Heart left ventricle (tissue), 13 donors: ENCODE measurements at regions not wholly inside any gene's neighbourhood (a gene's known extent, or its start where the extent isn't known, plus 50 kb on each side); places are given as distances from the start of the nearest gene placed in this dataset.

Source experiments
- POLR2A ChIP-seq, 2 donors: fragments of 450-650 bp; IDR thresholded peaks; one replicate each; pipeline ENCODE4 v1.6.1; 2017; ENCODE audit warnings: antibody characterized with exemption in 2 of 2, mild to moderate bottlenecking in 2 of 2, moderate library complexity in 2 of 2
- TF ChIP-seq, protein P1 (sequence below), 12 donors: fragments of 200-600 bp; sonication (generic) in 4 of 12; IDR thresholded peaks; one replicate each; pipeline versions ENCODE4 v1.5.0 to v1.8.0; 2018 to 2022; ENCODE audit warnings: antibody characterized with exemption in 12 of 12, mild to moderate bottlenecking in 5 of 12
- donor health status: ischemic (EF 13 %, LVEDD 7.1; RV severe dilation, severe dysfunction).
- donor health status: DM: no; HTN: yes; CAD: no.
- donor health status: DM: no; HTN: no; CAD: no.
- donor health status: ischemic (EF 25% LVEDD 6.9; RV normal size, moderate dysfunction).
- donor health status: ischemic (EF 25% LVEDD 5.7; RV mildly dilated, moderate dysfunction).
- donor health status: ischemic (EF 35%, LVEDD 5.7; RV mildly dilated, moderate dysfunction).
- donor health status: nonischemic (EF 11% LVEDD 7.7; RV severe dilation, severe dysfunction).
- donor health status: DM: yes; HTN: yes; CAD: no.
- donor health status: PGD.
- donor health status: ischemic (EF 29% LVEDD 5.4; RV normal size, mild dysfunction).
- donor health status: nonischemic (EF 23%, LVEDD 6.1; RV moderate dilation, normal function).

DNA sequence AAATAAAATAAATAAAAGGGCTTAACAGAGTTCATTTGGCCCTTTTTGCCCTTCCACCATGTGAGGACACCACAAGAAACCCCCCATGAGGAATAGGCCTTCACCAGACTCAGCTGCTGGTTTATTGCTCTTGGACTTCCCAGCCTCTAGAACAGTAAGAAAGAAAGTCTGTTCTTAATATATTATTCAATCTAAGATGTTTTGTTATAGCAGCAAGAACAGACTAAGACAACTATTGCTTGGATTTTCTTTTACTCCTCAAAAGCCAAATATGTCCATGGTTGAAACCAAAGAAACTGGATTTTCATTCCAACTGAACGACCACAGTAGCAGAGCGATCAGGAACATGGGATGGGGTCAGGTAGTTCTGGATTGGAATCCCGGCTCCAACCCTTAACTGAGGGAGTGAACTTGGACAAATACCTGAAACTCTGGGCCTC lies 157.2 kb upstream of the EEA1 start:
- TF ChIP-seq, protein P1, sequence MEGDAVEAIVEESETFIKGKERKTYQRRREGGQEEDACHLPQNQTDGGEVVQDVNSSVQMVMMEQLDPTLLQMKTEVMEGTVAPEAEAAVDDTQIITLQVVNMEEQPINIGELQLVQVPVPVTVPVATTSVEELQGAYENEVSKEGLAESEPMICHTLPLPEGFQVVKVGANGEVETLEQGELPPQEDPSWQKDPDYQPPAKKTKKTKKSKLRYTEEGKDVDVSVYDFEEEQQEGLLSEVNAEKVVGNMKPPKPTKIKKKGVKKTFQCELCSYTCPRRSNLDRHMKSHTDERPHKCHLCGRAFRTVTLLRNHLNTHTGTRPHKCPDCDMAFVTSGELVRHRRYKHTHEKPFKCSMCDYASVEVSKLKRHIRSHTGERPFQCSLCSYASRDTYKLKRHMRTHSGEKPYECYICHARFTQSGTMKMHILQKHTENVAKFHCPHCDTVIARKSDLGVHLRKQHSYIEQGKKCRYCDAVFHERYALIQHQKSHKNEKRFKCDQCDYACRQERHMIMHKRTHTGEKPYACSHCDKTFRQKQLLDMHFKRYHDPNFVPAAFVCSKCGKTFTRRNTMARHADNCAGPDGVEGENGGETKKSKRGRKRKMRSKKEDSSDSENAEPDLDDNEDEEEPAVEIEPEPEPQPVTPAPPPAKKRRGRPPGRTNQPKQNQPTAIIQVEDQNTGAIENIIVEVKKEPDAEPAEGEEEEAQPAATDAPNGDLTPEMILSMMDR (IDR thresholded peaks at IDR 0.05), result no peak
- TF ChIP-seq POLR2A (IDR thresholded peaks at IDR 0.05), result no peak
